ENCODE measurements at regions not wholly inside any gene's neighbourhood (a gene's known extent, or its start where the extent isn't known, plus 50 kb on each side); places are given as distances from the start of the nearest gene placed in this dataset.

DNA sequence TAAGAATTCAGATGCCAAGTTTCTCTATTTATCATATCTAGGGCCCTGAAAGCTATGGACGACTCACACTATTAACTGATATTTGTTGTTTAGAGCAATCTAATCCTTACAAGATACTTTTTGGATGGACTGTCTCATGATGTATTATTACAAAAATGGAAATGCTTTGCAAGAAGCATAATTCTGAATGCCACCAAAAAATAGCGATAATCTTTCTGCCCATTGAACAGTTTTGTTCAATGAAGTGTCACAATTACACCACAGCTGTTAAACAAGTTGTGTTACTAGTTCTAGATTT lies 460.4 kb upstream of the JARID2 start:
- H3K27ac ChIP-seq: no peak overlapping the region
- intact Hi-C loops (cut with DNase I): no loop called here
- no peaks in the 10 kb centered on the region for H3K36me3 ChIP-seq
- no peak overlapping the region for H3K4me3 ChIP-seq
- no peaks in the 10 kb centered on the region for H3K4me1 ChIP-seq
- TF ChIP-seq POLR2AphosphoS5 (IDR thresholded peaks at IDR 0.05; ENCODE audit: insufficient read depth in 1 of 2, low read depth in 1 of 2) (no peak), POLR2A (IDR thresholded peaks at IDR 0.05) (no peak)
- TF ChIP-seq, protein P1, sequence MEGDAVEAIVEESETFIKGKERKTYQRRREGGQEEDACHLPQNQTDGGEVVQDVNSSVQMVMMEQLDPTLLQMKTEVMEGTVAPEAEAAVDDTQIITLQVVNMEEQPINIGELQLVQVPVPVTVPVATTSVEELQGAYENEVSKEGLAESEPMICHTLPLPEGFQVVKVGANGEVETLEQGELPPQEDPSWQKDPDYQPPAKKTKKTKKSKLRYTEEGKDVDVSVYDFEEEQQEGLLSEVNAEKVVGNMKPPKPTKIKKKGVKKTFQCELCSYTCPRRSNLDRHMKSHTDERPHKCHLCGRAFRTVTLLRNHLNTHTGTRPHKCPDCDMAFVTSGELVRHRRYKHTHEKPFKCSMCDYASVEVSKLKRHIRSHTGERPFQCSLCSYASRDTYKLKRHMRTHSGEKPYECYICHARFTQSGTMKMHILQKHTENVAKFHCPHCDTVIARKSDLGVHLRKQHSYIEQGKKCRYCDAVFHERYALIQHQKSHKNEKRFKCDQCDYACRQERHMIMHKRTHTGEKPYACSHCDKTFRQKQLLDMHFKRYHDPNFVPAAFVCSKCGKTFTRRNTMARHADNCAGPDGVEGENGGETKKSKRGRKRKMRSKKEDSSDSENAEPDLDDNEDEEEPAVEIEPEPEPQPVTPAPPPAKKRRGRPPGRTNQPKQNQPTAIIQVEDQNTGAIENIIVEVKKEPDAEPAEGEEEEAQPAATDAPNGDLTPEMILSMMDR (IDR thresholded peaks at IDR 0.05): no peak
- no peaks in the 10 kb centered on the region for H3K27me3 ChIP-seq
- DNase-seq (ENCODE audit: extremely low spot score in 2 of 2): no peak
- no peaks in the 10 kb centered on the region for H3K9me3 ChIP-seq

DNA sequence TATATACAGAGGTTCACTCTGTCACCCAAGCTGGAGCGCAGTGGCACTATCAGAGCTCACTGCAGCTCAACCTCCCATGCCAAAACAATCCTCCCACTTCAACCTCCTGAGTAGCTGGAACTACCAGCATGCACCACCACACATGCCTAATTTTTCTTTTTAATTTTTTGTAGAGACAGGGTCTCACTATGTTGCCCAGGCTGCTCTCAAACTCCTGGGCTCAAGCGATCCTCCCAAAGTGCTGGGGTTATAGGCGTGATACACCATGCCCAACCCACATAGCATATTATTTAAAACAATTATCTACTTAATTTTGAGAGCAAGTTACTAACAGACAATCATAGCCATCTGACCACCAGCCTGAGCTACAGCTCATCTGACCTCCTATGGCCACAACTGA lies 459.9 kb upstream of the JARID2 start:
- no peak overlapping the region for H3K27ac ChIP-seq
- no peaks in the 10 kb centered on the region for H3K4me1 ChIP-seq
- no peak for DNase-seq (ENCODE audit: extremely low spot score in 2 of 2)
- intact Hi-C loops (cut with DNase I): no loop called here
- H3K4me3 ChIP-seq: no peak overlapping the region
- no peaks in the 10 kb centered on the region for H3K9me3 ChIP-seq
- TF ChIP-seq POLR2A (IDR thresholded peaks at IDR 0.05): no peak
- TF ChIP-seq, protein P1 (IDR thresholded peaks at IDR 0.05): no peak
- no peak for TF ChIP-seq POLR2AphosphoS5 (IDR thresholded peaks at IDR 0.05; ENCODE audit: insufficient read depth in 1 of 2, low read depth in 1 of 2)
- no peaks in the 10 kb centered on the region for H3K27me3 ChIP-seq
- no peaks in the 10 kb centered on the region for H3K36me3 ChIP-seq

DNA sequence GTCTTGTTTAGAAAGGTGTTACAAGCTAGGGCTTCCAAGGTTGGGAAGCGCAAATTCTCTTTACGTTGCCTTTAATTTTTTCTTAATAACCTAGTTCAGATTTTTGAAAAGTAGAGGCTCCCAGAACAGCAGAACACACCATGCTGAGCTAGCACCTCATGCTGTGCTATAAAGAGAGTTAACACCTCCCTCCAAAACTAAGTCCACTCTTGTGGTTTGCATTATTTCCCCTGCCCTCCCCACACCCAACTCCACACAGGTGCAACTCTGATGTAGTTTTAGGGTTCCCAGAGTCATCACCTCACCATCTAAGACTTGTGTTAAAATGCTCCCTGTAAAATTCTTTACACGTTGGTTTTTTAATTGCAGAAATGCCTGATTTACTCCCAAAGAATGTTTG lies 459.4 kb upstream of the JARID2 start:
- no peaks in the 10 kb centered on the region for H3K9me3 ChIP-seq
- H3K36me3 ChIP-seq: no peaks in the 10 kb centered on the region
- peaks cover 4% of the 10 kb centered on the region for H3K4me1 ChIP-seq
- no peaks in the 10 kb centered on the region for H3K27me3 ChIP-seq
- H3K4me3 ChIP-seq: no peak overlapping the region
- no peak for DNase-seq (ENCODE audit: extremely low spot score in 2 of 2)
- TF ChIP-seq POLR2A (IDR thresholded peaks at IDR 0.05) (no peak), POLR2AphosphoS5 (IDR thresholded peaks at IDR 0.05; ENCODE audit: insufficient read depth in 1 of 2, low read depth in 1 of 2) (no peak)
- TF ChIP-seq, protein P1 (IDR thresholded peaks at IDR 0.05): no peak
- no peak overlapping the region for H3K27ac ChIP-seq
- intact Hi-C loops (cut with DNase I): no loop called here

DNA sequence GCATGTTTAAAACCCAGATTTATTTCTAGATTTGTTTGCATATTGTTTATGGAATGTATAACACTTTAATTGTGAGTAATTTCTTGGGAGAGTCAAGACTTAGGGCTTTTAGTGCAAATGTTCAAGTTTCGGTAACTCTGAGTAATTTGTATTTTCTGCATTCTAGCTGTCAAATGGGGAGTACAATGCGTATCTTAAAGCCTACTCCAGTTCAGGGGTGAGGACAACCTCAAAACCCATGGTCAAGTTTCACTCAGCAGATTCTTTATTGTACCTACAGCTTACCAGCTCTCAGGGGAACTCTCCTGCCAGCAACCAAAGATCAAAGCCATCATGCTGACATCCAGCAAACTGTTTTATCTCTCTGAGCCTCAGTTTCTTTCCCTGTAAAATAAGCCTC lies 458.6 kb upstream of the JARID2 start:
- no peak overlapping the region for H3K4me3 ChIP-seq
- H3K9me3 ChIP-seq: no peaks in the 10 kb centered on the region
- TF ChIP-seq POLR2AphosphoS5 (IDR thresholded peaks at IDR 0.05; ENCODE audit: insufficient read depth in 1 of 2, low read depth in 1 of 2) (no peak), POLR2A (IDR thresholded peaks at IDR 0.05) (no peak)
- TF ChIP-seq, protein P1 (IDR thresholded peaks at IDR 0.05): no peak
- H3K27me3 ChIP-seq: no peaks in the 10 kb centered on the region
- H3K27ac ChIP-seq: no peak overlapping the region
- no peak for DNase-seq (ENCODE audit: extremely low spot score in 2 of 2)
- peaks cover 11% of the 10 kb centered on the region for H3K4me1 ChIP-seq
- no peaks in the 10 kb centered on the region for H3K36me3 ChIP-seq
- intact Hi-C loops (cut with DNase I): no loop called here

DNA sequence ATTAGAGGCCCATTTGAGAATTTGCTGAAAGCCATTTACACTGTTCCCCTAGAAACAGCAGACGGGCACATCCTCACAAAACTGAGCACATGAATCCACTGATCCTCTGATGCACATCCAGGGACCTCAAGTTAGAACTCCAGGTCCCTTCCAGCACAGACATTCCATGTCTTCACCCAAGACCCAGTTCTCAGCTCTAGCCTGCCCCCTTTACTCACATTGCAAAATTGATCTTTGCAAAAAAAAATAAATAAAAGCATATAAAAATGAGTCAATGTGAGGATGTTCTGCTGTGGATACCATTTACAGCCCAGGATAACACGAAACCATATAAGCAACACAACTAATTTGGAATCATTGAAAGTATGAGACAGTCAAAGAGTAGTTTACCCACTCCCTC lies 458.2 kb upstream of the JARID2 start:
- no peak for TF ChIP-seq POLR2AphosphoS5 (IDR thresholded peaks at IDR 0.05; ENCODE audit: insufficient read depth in 1 of 2, low read depth in 1 of 2)
- TF ChIP-seq, protein P1 (IDR thresholded peaks at IDR 0.05): no peak
- TF ChIP-seq POLR2A (IDR thresholded peaks at IDR 0.05): no peak
- no peak overlapping the region for H3K4me3 ChIP-seq
- intact Hi-C loops (cut with DNase I): no loop called here
- no peaks in the 10 kb centered on the region for H3K36me3 ChIP-seq
- H3K9me3 ChIP-seq: no peaks in the 10 kb centered on the region
- DNase-seq (ENCODE audit: extremely low spot score in 2 of 2): no peak
- peaks cover 15% of the 10 kb centered on the region for H3K4me1 ChIP-seq
- no peaks in the 10 kb centered on the region for H3K27me3 ChIP-seq
- H3K27ac ChIP-seq: no peak overlapping the region
